Upper lobe of left lung (tissue), 6 donors: ENCODE measurements at regions not wholly inside any gene's neighbourhood (a gene's known extent, or its start where the extent isn't known, plus 50 kb on each side); places are given as distances from the start of the nearest gene placed in this dataset.
"Not testable (repeated sequence)": the region's sequence is repeated elsewhere in the genome, so short reads cannot be mapped to it uniquely, and the experiment has no call there.

ENCODE experiments used
- ATAC-seq, 2 donors: fragments of 200-7000 bp; cut with Tn5 transposase; one replicate each; pipeline ENCODE4 v1.9.1; 2022; ENCODE audit warnings: mild to moderate bottlenecking in 2 of 2, moderate library complexity in 2 of 2; ENCODE audit not compliant: low FRiP score in 2 of 2
- DNase-seq, 2 donors: peaks; one replicate each; pipeline ENCODE4 v3.0.0-alpha.2; 2019 to 2020
- H3K27ac ChIP-seq, 4 donors: fragments of 200-600 bp; sonication (generic); one replicate each; pipeline ENCODE4 v1.5.1; 2016 to 2019
- H3K27me3 ChIP-seq, 4 donors: fragments of 200-600 bp; sonication (generic); one replicate each; pipeline ENCODE4 v1.5.1; 2017 to 2019
- H3K36me3 ChIP-seq, 4 donors: fragments of 200-600 bp; sonication (generic); one replicate each; pipeline ENCODE4 v1.5.1; 2016 to 2019
- H3K4me1 ChIP-seq, 4 donors: fragments of 200-600 bp; sonication (generic); one replicate each; pipeline ENCODE4 v1.5.1; 2018 to 2019
- H3K4me3 ChIP-seq, 4 donors: fragments of 200-600 bp; sonication (generic); one replicate each; pipeline ENCODE4 v1.5.1; 2017 to 2019; ENCODE audit warnings: mild to moderate bottlenecking in 2 of 4, moderate library complexity in 1 of 4
- H3K9me3 ChIP-seq, 4 donors: fragments of 200-600 bp; sonication (generic); one replicate each; pipeline ENCODE4 v1.5.1; 2018 to 2019
- CTCF ChIP-seq, 6 experiments: fragments of 450-650 bp in 4 of 6; fragments of 200-600 bp in 2 of 6; sonication (generic) in 2 of 6; IDR thresholded peaks; one replicate each; pipeline ENCODE4 v1.5.1; 2016 to 2019; ENCODE audit warnings: antibody characterized with exemption in 6 of 6
- EP300 ChIP-seq, 4 donors: sonication (generic); formaldehyde crosslinking; IDR thresholded peaks; one replicate each; pipeline ENCODE4 v1.5.1; 2017; ENCODE audit warnings: antibody characterized with exemption in 4 of 4, control low read depth in 2 of 4
- POLR2A ChIP-seq, 4 donors: fragments of 450-650 bp; IDR thresholded peaks; one replicate each; pipeline ENCODE4 v1.5.1; 2016 to 2017; ENCODE audit warnings: antibody characterized with exemption in 4 of 4, mild to moderate bottlenecking in 2 of 4
- POLR2AphosphoS5 ChIP-seq, 2 donors: sonication (generic); formaldehyde crosslinking; IDR thresholded peaks; one replicate each; pipeline ENCODE4 v1.5.1; 2017; ENCODE audit warnings: antibody characterized with exemption in 2 of 2
- WGBS, 2 donors: methylation state at CpG; one replicate each; pipeline ENCODE4 v1.1.5; 2017 to 2018; 5-methylcytosine and 5-hydroxymethylcytosine counted together
- donor health status: DM: no; HTN: no; CAD: no; lungs with moderate emphysema.
- donor health status: DM: no; HTN: yes; CAD: no; lungs with severe emphysema.

- WGBS, 2 donors: 93 to 95% methylated on average over 7 of the region's 7 CpGs
- H3K27ac ChIP-seq: no peak overlapping the region
- no peaks in the 10 kb centered on the region for H3K4me1 ChIP-seq
- H3K27me3 ChIP-seq: no peaks in the 10 kb centered on the region
- DNase-seq: no peak
- H3K36me3 ChIP-seq: peaks cover 3 to 55% (median 34%) of the 10 kb centered on the region in 4 donors
- ATAC-seq: no peak
- no peak overlapping the region for H3K4me3 ChIP-seq
- no peaks in the 10 kb centered on the region for H3K9me3 ChIP-seq
- no peak for TF ChIP-seq CTCF (IDR thresholded peaks at IDR 0.05)
- no peak for TF ChIP-seq POLR2AphosphoS5 (IDR thresholded peaks at IDR 0.05)
- TF ChIP-seq EP300 (IDR thresholded peaks at IDR 0.05): no peak
- TF ChIP-seq POLR2A (IDR thresholded peaks at IDR 0.05): no peak
These were observed 103.2 kb upstream of the GRK3 start for GRCh38 chr22:25461301-25461700.

- ATAC-seq (peak; percentile 93 to 95), DNase-seq (peak; percentile 68 to 72)
- not testable (repeated sequence) for H3K4me3 ChIP-seq, H3K27me3 ChIP-seq, H3K27ac ChIP-seq, H3K9me3 ChIP-seq, H3K4me1 ChIP-seq
- 20 to 39% methylated on average over 10 to 14 of the region's 15 CpGs for WGBS, 2 donors
- TF ChIP-seq CTCF (IDR thresholded peaks at IDR 0.05): peak; percentile 90 to 98 (median 96)
- peaks cover 3 to 49% (median 34%) of the 10 kb centered on the region in 4 donors for H3K36me3 ChIP-seq
These were observed 101.8 kb upstream of the GRK3 start for GRCh38 chr22:25462474-25463346.

- H3K27me3 ChIP-seq, H3K27ac ChIP-seq, H3K4me1 ChIP-seq, H3K4me3 ChIP-seq, H3K9me3 ChIP-seq, ATAC-seq: not testable (repeated sequence)
- peak in 1 of 2 donors; percentile 58 for DNase-seq
- peaks cover 3 to 45% (median 31%) of the 10 kb centered on the region in 4 donors for H3K36me3 ChIP-seq
- 88 to 91% methylated on average over 8 of the region's 8 CpGs for WGBS, 2 donors
These were observed 101.2 kb upstream of the GRK3 start for GRCh38 chr22:25463347-25463628.

DNA sequence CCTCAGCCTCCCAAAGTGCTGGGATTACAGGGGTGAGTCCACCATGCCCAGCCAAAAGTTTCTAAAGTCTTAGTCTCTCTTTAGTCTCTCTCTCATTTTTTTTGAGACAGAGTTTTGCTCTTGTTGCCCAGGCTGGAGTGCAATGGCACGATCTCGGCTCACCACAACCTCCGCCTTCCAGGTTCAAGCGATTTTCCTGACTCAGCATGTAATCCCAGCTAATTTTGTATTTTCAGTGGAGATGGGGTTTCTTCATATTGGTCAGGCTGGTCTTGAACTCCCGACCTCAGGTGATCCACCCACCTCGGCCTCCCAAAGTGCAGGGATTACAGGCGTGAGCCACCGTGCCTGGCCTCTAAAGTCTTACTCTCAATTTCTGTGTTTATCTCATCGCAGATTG lies 100.1 kb upstream of the GRK3 start:
- ATAC-seq, H3K9me3 ChIP-seq, H3K27ac ChIP-seq, H3K27me3 ChIP-seq, DNase-seq, H3K4me3 ChIP-seq, H3K4me1 ChIP-seq: not testable (repeated sequence)
- 90 to 98% methylated on average over 9 of the region's 9 CpGs for WGBS, 2 donors
- H3K36me3 ChIP-seq: peaks cover 3 to 35% (median 23%) of the 10 kb centered on the region in 4 donors

GRCh38 chr22:25465949-25466348 lies 98.5 kb upstream of the GRK3 start:
- H3K4me3 ChIP-seq: no peak overlapping the region
- no peaks in the 10 kb centered on the region for H3K9me3 ChIP-seq
- 69 to 73% methylated on average over 4 of the region's 4 CpGs for WGBS, 2 donors
- H3K36me3 ChIP-seq: peaks cover under 1 to 19% (median 7%) of the 10 kb centered on the region in 4 donors
- H3K27ac ChIP-seq: no peak overlapping the region
- DNase-seq: no peak
- TF ChIP-seq POLR2AphosphoS5 (IDR thresholded peaks at IDR 0.05) (no peak), POLR2A (IDR thresholded peaks at IDR 0.05) (no peak), EP300 (IDR thresholded peaks at IDR 0.05) (no peak), CTCF (IDR thresholded peaks at IDR 0.05) (no peak)
- ATAC-seq: no peak
- H3K4me1 ChIP-seq: no peaks in the 10 kb centered on the region
- H3K27me3 ChIP-seq: no peaks in the 10 kb centered on the region

GRCh38 chr22:25472382-25472781 lies 92.1 kb upstream of the GRK3 start:
- WGBS, 2 donors: 97% methylated on average over 4 of the region's 4 CpGs
- DNase-seq (no peak), ATAC-seq (no peak)
- peaks cover 8 to 15% (median 11%) of the 10 kb centered on the region in 4 donors for H3K4me1 ChIP-seq
- H3K4me3 ChIP-seq: no peak overlapping the region
- no peaks in the 10 kb centered on the region for H3K36me3 ChIP-seq
- no peak overlapping the region for H3K27ac ChIP-seq
- H3K9me3 ChIP-seq: no peaks in the 10 kb centered on the region
- no peaks in the 10 kb centered on the region for H3K27me3 ChIP-seq
- TF ChIP-seq EP300 (IDR thresholded peaks at IDR 0.05) (no peak), CTCF (IDR thresholded peaks at IDR 0.05) (no peak), POLR2AphosphoS5 (IDR thresholded peaks at IDR 0.05) (no peak), POLR2A (IDR thresholded peaks at IDR 0.05) (no peak)
